Neuron (in vitro differentiated cells): ENCODE measurements at regions not wholly inside any gene's neighbourhood (a gene's known extent, or its start where the extent isn't known, plus 50 kb on each side); places are given as distances from the start of the nearest gene placed in this dataset.

ENCODE experiments used
- H2AFZ ChIP-seq: one replicate; pipeline ENCODE4 v1.6.1; 2013; ENCODE audit warnings: low read depth, mild to moderate bottlenecking, inconsistent platforms, low read length, moderate library complexity
- H3K27me3 ChIP-seq: one replicate; pipeline ENCODE4 v1.6.1; 2013; ENCODE audit warnings: low read length; ENCODE audit not compliant: insufficient read depth
- H3K36me3 ChIP-seq: one replicate; pipeline ENCODE4 v1.6.1; 2013; ENCODE audit warnings: low read length; ENCODE audit not compliant: insufficient read depth
- H3K4me1 ChIP-seq: one replicate; pipeline ENCODE4 v1.6.1; 2013; ENCODE audit warnings: low read length; ENCODE audit not compliant: insufficient read depth
- H3K4me3 ChIP-seq: 2 replicates; pipeline ENCODE4 v1.5.1; 2013; ENCODE audit warnings: mild to moderate bottlenecking, low read length, moderate library complexity
- H3K9me3 ChIP-seq: one replicate; pipeline ENCODE4 v1.6.1; 2013; ENCODE audit warnings: low read length

- no peaks in the 10 kb centered on the region for H3K9me3 ChIP-seq
- H3K4me1 ChIP-seq, result peaks cover under 1% of the 10 kb centered on the region
- no peak overlapping the region for H2AFZ ChIP-seq
- peaks cover 6% of the 10 kb centered on the region for H3K27me3 ChIP-seq
- H3K4me3 ChIP-seq, result no peak overlapping the region
- H3K36me3 ChIP-seq, result no peaks in the 10 kb centered on the region
Measured at GRCh38 chr20:48544402-48545339, 283.1 kb downstream of the PREX1 start.

GRCh38 chr20:48541581-48542071 is 286.2 kb downstream of the PREX1 start:
- H3K36me3 ChIP-seq, result no peaks in the 10 kb centered on the region
- H3K27me3 ChIP-seq, result no peaks in the 10 kb centered on the region
- peaks cover 17% of the 10 kb centered on the region for H3K4me1 ChIP-seq
- H2AFZ ChIP-seq, result no peak overlapping the region
- H3K9me3 ChIP-seq, result no peaks in the 10 kb centered on the region
- H3K4me3 ChIP-seq, result no peak overlapping the region

DNA sequence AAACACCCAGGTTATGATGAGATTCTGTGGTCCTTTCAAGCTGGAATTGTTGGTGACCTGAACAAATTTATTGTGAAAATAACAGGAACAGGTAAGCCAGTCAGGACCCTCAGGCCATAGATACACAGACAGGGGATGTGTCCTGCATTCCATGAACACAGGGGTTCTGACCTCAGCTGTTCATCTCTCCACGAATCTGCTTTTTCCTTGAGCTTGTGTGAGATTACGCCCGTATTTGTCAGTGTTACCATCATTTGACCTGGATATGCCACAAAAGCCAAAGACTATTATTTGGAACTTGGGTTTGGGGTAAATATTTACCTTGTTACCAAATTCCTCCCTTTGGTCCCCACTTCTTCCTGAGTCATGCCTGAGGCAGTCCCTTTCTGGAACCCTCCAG is 288.9 kb downstream of the PREX1 start:
- Histone ChIP-seq H2AFZ (no peak overlapping the region), H3K27me3 (peaks cover 4% of the 10 kb centered on the region)

DNA sequence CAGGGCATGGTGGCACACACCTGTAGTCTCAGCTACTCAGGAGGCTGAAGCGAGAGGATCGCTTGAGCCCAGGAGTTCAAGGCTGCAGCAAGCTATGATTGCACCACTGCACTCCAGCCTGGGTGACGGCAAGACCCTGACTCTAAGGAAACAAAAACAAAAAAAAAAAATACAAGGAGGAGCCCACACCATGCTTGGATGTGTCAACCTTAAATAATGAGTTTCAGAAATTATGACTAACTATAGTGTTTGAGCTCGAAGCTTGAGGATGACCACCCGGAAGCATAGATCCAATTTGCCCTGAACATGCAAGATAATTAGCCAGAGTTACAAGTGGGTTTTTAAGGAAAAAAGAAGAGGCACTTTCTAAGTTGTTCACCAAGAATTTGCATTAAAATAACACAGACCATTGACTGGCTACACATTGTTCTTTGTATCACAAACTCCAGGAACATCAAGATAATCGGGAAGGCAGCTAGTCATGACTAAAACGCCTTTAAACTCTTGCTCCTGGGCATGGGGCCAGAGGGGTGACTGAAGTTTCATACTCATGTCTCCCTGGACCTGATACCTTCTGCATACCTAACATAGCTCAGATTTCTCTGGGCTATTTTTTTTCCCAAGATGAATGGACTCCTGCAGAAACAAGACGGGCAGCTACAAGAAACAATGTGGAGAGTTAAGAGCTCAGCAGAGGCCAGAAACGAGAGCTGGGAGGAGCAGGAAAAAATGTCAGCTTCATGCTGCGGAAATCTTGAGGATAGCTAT is 289.6 kb downstream of the PREX1 start:
- H3K4me3 ChIP-seq, result no peak overlapping the region
- H3K36me3 ChIP-seq, result no peaks in the 10 kb centered on the region
- peaks cover 4% of the 10 kb centered on the region for H3K27me3 ChIP-seq
- H3K4me1 ChIP-seq, result peaks cover 17% of the 10 kb centered on the region
- H3K9me3 ChIP-seq, result no peaks in the 10 kb centered on the region
- H2AFZ ChIP-seq, result no peak overlapping the region

More for the DNA sequence above, 288.9 kb downstream of the PREX1 start:
- Histone ChIP-seq H3K9me3 (no peaks in the 10 kb centered on the region), H3K4me1 (peaks cover 17% of the 10 kb centered on the region), H3K4me3 (no peak overlapping the region), H3K36me3 (no peaks in the 10 kb centered on the region)

DNA sequence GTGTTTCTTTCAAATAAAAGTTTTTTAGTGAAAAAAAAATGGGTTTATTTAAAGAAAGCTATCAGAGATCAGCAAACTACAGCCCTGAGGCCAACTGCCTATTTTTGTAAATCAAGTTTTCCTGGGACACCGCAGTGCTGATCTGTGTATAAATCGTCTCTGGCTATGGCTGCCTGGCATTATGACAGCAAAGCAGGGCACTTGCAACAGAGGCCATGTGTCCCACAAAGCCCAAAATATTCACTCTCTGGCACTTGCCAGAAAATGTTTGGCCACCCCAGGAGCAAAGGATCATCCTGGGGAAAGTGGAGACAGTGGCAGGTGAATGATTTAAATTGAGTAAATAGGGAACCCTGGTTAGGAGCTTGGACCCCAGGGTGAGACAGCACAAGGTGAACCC is 291.6 kb downstream of the PREX1 start:
- peaks cover 4% of the 10 kb centered on the region for H3K27me3 ChIP-seq
- H2AFZ ChIP-seq, result no peak overlapping the region
- H3K4me1 ChIP-seq, result peaks cover 17% of the 10 kb centered on the region
- H3K36me3 ChIP-seq, result no peaks in the 10 kb centered on the region
- H3K9me3 ChIP-seq, result no peaks in the 10 kb centered on the region
- H3K4me3 ChIP-seq, result no peak overlapping the region

- no peaks in the 10 kb centered on the region for H3K9me3 ChIP-seq
- H3K36me3 ChIP-seq, result no peaks in the 10 kb centered on the region
- peaks cover 4% of the 10 kb centered on the region for H3K27me3 ChIP-seq
- no peak overlapping the region for H3K4me3 ChIP-seq
- peaks cover 17% of the 10 kb centered on the region for H3K4me1 ChIP-seq
- H2AFZ ChIP-seq, result no peak overlapping the region
Measured at GRCh38 chr20:48535556-48535955, 292.2 kb downstream of the PREX1 start.

DNA sequence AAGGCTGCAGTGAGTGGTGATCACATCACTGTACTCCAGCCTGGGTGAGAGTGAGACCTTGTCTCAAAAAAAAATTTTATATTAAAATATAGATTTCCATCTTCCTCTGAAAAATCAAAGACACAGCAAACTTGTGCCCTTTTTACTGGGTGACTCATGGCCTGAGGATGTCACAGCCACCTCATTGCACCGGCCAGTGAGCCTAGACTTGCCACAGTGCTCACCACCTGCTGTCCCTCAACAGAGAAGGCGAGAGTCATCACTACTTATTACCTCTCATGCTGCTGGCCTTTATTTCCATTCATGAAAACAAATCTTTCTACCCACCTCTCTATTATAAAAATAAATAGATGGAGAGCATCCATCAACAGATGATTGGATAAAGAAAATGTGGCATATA is 295.8 kb downstream of the PREX1 start:
- Histone ChIP-seq H3K27me3 (peaks cover 4% of the 10 kb centered on the region), H3K36me3 (no peaks in the 10 kb centered on the region), H3K4me1 (no peaks in the 10 kb centered on the region), H3K9me3 (no peaks in the 10 kb centered on the region), H2AFZ (no peak overlapping the region), H3K4me3 (no peak overlapping the region)

DNA sequence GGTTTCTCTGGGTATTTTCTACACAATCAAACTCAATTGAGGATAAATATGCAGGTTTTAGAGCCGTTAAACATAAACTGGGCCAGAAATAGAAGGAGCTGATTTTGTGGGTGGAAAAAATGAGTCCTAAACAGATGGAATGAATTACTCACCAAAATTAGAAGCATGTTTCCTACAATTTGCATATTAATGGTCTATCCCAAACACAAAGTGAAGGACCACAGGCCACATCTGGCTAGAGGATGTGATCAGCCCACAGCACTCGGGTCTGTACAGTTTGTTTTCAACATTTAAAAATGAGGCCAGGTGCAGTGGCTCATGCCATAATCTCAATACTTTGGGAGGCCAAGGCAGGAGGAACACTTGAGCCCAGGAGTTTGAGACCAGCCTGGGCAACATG is 296.3 kb downstream of the PREX1 start:
- Histone ChIP-seq H3K27me3 (peaks cover 4% of the 10 kb centered on the region), H2AFZ (no peak overlapping the region), H3K4me3 (no peak overlapping the region), H3K9me3 (no peaks in the 10 kb centered on the region), H3K36me3 (no peaks in the 10 kb centered on the region), H3K4me1 (no peaks in the 10 kb centered on the region)

DNA sequence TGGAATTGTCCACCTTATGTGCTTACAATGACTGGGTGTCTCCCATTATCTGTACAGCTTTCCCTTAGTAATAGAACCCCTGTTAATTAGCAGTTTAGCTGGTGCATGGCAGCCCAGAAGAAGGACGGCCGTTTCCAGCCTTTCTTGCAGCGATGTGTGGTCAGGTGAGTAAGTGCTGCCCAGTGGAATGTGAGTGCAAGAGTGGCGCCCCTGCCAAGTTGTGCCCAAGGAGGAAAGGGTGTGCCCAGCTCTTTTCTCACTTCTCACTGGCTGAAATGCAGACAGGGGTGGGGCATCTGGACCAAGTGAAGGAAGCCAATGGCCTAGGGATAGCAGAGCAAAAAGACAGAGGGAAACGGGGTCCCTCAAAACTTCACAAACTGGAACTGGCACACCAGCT is 296.8 kb downstream of the PREX1 start:
- H3K27me3 ChIP-seq, result peaks cover 4% of the 10 kb centered on the region
- H3K36me3 ChIP-seq, result no peaks in the 10 kb centered on the region
- H3K4me3 ChIP-seq, result no peak overlapping the region

DNA sequence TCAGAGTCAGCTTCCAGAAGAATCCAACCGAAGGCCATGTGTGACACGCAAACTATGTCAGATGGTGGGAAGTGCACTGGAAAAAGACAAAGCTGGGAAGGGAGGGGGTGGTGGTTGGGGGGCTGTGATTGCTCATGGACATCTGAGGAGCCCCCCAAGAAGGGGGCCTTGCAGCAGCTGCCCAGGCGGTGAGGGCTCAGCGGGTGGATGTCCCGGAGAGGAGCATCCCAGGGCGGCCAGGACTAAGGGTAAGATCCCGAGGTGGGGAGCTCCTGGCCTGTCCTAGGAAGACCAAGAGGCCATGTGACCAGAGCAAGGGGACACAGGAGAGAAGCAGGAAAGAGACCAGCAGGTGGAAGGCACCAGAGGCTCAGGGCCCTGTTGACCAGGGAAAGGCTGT is 299.5 kb downstream of the PREX1 start:
- H3K36me3 ChIP-seq, result no peaks in the 10 kb centered on the region
- H3K27me3 ChIP-seq, result no peaks in the 10 kb centered on the region
- H3K4me1 ChIP-seq, result no peaks in the 10 kb centered on the region
- H3K4me3 ChIP-seq, result no peak overlapping the region
- no peaks in the 10 kb centered on the region for H3K9me3 ChIP-seq
- no peak overlapping the region for H2AFZ ChIP-seq

More for the DNA sequence above, 296.8 kb downstream of the PREX1 start:
- Histone ChIP-seq H3K9me3 (no peaks in the 10 kb centered on the region), H3K4me1 (no peaks in the 10 kb centered on the region), H2AFZ (no peak overlapping the region)

GRCh38 chr20:48527771-48528170 is 300.0 kb downstream of the PREX1 start:
- H3K4me3 ChIP-seq, result no peak overlapping the region
- no peak overlapping the region for H2AFZ ChIP-seq
- H3K36me3 ChIP-seq, result no peaks in the 10 kb centered on the region
- H3K27me3 ChIP-seq, result no peaks in the 10 kb centered on the region
- H3K9me3 ChIP-seq, result no peaks in the 10 kb centered on the region
- H3K4me1 ChIP-seq, result no peaks in the 10 kb centered on the region

DNA sequence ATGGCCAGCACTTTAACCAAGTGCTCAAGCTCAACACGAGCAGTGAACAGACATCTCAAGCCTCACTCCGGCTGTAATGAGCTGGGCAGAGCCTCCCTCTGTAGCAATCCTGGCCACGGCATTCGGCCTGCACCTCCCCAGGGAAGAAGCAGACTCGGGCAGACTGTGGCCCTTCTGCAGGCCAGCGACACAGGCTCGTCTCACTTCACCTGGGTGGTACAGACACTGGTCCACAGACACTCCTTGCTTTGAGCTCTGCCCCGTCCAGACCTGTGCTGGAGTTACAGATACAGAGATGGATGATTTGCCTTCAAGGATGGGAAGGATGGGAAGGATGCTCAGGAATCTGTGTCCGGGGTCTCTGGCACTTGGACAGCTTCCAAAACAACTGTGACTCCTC is 300.9 kb downstream of the PREX1 start:
- no peaks in the 10 kb centered on the region for H3K4me1 ChIP-seq

DNA sequence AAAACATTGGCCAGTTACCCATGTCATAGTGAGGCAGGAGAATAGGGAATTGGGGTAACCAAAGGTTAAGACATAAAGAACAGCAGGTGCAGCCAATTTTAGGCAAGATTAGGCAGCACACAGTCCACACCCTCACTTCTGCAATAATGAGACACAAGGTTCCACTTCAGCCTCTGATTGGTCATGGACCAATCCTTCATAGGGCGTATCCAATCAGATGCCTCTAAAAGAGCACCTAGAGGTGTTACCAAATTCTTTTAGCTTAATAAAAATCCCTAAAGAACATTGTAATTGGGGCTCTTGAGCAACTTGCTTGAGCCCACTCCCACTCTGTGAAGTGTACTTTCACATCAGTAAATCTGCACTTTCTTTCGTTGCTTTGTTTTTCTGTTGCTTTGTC is 302.4 kb downstream of the PREX1 start:
- Histone ChIP-seq H3K4me1 (no peaks in the 10 kb centered on the region), H3K4me3 (no peak overlapping the region), H3K27me3 (no peaks in the 10 kb centered on the region), H3K36me3 (no peaks in the 10 kb centered on the region), H2AFZ (no peak overlapping the region), H3K9me3 (no peaks in the 10 kb centered on the region)

More for the DNA sequence above, 300.9 kb downstream of the PREX1 start:
- Histone ChIP-seq H3K27me3 (no peaks in the 10 kb centered on the region), H3K9me3 (no peaks in the 10 kb centered on the region), H3K36me3 (no peaks in the 10 kb centered on the region), H2AFZ (no peak overlapping the region), H3K4me3 (no peak overlapping the region)
